Heart left ventricle (tissue), 16 donors: ENCODE measurements at regions not wholly inside any gene's neighbourhood (a gene's known extent, or its start where the extent isn't known, plus 50 kb on each side); places are given as distances from the start of the nearest gene placed in this dataset.

Experiments used
- ATAC-seq, 4 donors: fragments of 200-7000 bp; cut with Tn5 transposase; one replicate each; pipeline ENCODE4 v1.9.1; 2020 to 2022; ENCODE audit warnings: moderate library complexity in 4 of 4, mild to moderate bottlenecking in 3 of 4, moderate number of reproducible peaks in 1 of 4
- DNase-seq, 5 donors: peaks; one replicate each; pipeline ENCODE4 v3.0.0-alpha.2; 2020
- H3K27ac ChIP-seq, 12 donors: fragments of 200-600 bp; sonication (generic) in 4 of 12; one replicate each; pipeline versions ENCODE4 v1.5.0 to v1.8.0; 2016 to 2022; ENCODE audit warnings: mild to moderate bottlenecking in 2 of 12
- H3K27me3 ChIP-seq, 9 donors: fragments of 200-600 bp; sonication (generic) in 2 of 9; one replicate each; pipeline versions ENCODE4 v1.5.1 to v1.8.0; 2016 to 2022; ENCODE audit warnings: mild to moderate bottlenecking in 3 of 9
- H3K36me3 ChIP-seq, 9 donors: fragments of 200-600 bp; sonication (generic) in 2 of 9; one replicate each; pipeline versions ENCODE4 v1.5.0 to v1.8.0; 2018 to 2022; ENCODE audit warnings: mild to moderate bottlenecking in 2 of 9
- H3K4me1 ChIP-seq, 12 donors: fragments of 200-600 bp; sonication (generic) in 4 of 12; one replicate each; pipeline versions ENCODE4 v1.5.0 to v1.8.0; 2016 to 2022; ENCODE audit warnings: mild to moderate bottlenecking in 3 of 12
- H3K4me3 ChIP-seq, 12 donors: fragments of 200-600 bp; sonication (generic) in 4 of 12; one replicate each; pipeline versions ENCODE4 v1.5.0 to v1.8.0; 2017 to 2022; ENCODE audit warnings: mild to moderate bottlenecking in 9 of 12, moderate library complexity in 4 of 12
- H3K9me3 ChIP-seq, 12 donors: fragments of 200-600 bp; sonication (generic) in 4 of 12; one replicate each; pipeline versions ENCODE4 v1.5.0 to v1.8.0; 2016 to 2022; ENCODE audit warnings: mild to moderate bottlenecking in 1 of 12
- POLR2A ChIP-seq, 2 donors: fragments of 450-650 bp; IDR thresholded peaks; one replicate each; pipeline ENCODE4 v1.6.1; 2017; ENCODE audit warnings: antibody characterized with exemption in 2 of 2, mild to moderate bottlenecking in 2 of 2, moderate library complexity in 2 of 2
- WGBS, 4 donors: extraction: QIAGEN DNeasy Blood & Tissue Kit in 2 of 4; methylation state at CpG; one replicate each; pipeline versions ENCODE4 v1.1.5 to v1.1.7; 2013 to 2018; 5-methylcytosine and 5-hydroxymethylcytosine counted together
- intact Hi-C, 10 donors: fragments of 100-400 bp; cut with DNase I; formaldehyde crosslinking; loops; one replicate each; pipeline versions ENCODE4 v1.11.1 to v1.14.2; 2022
- TF ChIP-seq, protein P1 (sequence below), 12 donors: fragments of 200-600 bp; sonication (generic) in 4 of 12; IDR thresholded peaks; one replicate each; pipeline versions ENCODE4 v1.5.0 to v1.8.0; 2018 to 2022; ENCODE audit warnings: antibody characterized with exemption in 12 of 12, mild to moderate bottlenecking in 5 of 12
- donor health status: ischemic (EF 13 %, LVEDD 7.1; RV severe dilation, severe dysfunction).
- donor health status: healthy with polysubstance abuse.
- donor health status: DM: no; HTN: yes; CAD: no.
- donor health status: DM: no; HTN: no; CAD: no.
- donor health status: ischemic (EF 25% LVEDD 6.9; RV normal size, moderate dysfunction).
- donor health status: ischemic (EF 25% LVEDD 5.7; RV mildly dilated, moderate dysfunction).
- donor health status: healthy.
- donor health status: DM: yes; HTN: yes; CAD: no.
- donor health status: ischemic (EF 35%, LVEDD 5.7; RV mildly dilated, moderate dysfunction).
- donor health status: nonischemic (EF 11% LVEDD 7.7; RV severe dilation, severe dysfunction).
- donor health status: DM: yes; HTN: yes; CAD: no.
- donor health status: PGD.
- donor health status: ischemic (EF 29% LVEDD 5.4; RV normal size, mild dysfunction).
- donor health status: nonischemic (EF 23%, LVEDD 6.1; RV moderate dilation, normal function).

DNA sequence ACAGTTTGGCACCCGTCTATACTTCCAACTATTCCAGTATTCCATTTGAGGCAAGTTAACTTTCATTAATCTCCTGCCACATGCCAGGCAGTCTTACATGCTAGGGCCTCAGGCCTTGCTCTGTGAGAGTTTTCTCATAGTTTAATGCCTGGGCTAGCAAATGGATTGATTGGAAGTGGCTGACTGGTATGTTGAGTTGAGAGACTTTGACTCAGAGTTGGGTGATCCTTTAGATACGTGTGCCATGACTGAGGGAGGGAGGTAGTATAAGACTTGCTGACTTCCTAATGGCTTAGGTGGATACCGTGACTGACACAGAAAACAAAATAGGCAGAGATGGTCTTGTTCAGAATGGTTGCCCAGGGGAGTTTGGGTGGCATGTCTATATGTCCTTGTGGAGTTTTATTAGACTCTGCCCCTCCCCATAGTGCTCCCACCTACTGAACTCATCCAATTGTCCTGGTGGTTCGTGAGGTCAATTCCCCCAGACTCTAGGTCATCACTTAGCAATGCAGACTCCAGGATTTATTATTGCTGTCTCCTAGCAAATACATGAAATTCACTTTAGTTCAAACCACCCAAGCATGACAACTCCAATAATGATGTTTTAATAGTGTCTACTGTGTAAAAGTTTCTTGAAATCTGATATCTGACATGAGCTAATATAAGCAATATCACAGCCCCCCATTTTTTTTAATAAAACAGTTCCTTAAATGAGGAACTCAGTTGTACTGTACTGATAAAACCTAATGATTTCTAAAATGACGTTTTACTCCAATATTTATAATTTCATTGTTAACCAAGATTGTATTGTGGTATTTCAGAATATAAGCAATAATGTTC, 413.9 kb upstream of the MDFIC2 start:
- 86 to 92% (median 87%) methylated on average over 5 of the region's 5 CpGs for WGBS, 4 donors
- no peaks in the 10 kb centered on the region for H3K27me3 ChIP-seq
- no peak overlapping the region for H3K27ac ChIP-seq
- ATAC-seq (no peak), DNase-seq (no peak)
- TF ChIP-seq, protein P1, sequence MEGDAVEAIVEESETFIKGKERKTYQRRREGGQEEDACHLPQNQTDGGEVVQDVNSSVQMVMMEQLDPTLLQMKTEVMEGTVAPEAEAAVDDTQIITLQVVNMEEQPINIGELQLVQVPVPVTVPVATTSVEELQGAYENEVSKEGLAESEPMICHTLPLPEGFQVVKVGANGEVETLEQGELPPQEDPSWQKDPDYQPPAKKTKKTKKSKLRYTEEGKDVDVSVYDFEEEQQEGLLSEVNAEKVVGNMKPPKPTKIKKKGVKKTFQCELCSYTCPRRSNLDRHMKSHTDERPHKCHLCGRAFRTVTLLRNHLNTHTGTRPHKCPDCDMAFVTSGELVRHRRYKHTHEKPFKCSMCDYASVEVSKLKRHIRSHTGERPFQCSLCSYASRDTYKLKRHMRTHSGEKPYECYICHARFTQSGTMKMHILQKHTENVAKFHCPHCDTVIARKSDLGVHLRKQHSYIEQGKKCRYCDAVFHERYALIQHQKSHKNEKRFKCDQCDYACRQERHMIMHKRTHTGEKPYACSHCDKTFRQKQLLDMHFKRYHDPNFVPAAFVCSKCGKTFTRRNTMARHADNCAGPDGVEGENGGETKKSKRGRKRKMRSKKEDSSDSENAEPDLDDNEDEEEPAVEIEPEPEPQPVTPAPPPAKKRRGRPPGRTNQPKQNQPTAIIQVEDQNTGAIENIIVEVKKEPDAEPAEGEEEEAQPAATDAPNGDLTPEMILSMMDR (IDR thresholded peaks at IDR 0.05) = no peak
- H3K4me3 ChIP-seq = no peak overlapping the region
- intact Hi-C loops = loop anchor here in 1 of 10 donors (10.0 kb wide), 1 partner anchor 218 kb away; no protein-coding TSS in a partner anchor
- H3K36me3 ChIP-seq = no peaks in the 10 kb centered on the region
- H3K4me1 ChIP-seq = no peaks in the 10 kb centered on the region
- no peaks in the 10 kb centered on the region for H3K9me3 ChIP-seq

DNA sequence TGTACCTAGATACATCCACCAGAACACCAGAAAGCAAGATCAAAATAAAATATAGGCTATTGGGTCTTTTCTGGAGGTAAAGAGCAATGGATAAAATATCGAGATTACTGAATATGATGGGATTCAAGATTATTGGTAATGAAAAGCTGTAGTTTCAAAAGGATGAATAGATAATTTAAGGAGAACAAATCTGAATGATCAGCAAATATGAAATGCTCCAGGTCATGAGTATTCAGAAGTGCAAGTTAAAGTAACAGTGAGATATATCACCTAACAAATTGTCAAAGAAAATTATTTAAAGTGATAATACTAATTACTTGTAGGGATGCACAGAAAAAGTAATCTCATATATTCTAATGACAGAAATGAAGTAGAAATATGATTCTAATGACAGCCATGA, 409.6 kb upstream of the MDFIC2 start:
- intact Hi-C loops = loop anchor here in 1 of 10 donors (10.0 kb wide), 1 partner anchor 223 kb away; no protein-coding TSS in a partner anchor
- 90 to 98% (median 95%) methylated on average over 1 of the region's 1 CpG for WGBS, 4 donors
- peaks cover 0 to 1% (median 0%) of the 10 kb centered on the region in 12 donors for H3K4me1 ChIP-seq
- no peak for ATAC-seq
- no peaks in the 10 kb centered on the region for H3K36me3 ChIP-seq
- no peaks in the 10 kb centered on the region for H3K27me3 ChIP-seq
- TF ChIP-seq POLR2A (IDR thresholded peaks at IDR 0.05) = no peak
- TF ChIP-seq, protein P1 (IDR thresholded peaks at IDR 0.05) = no peak
- no peaks in the 10 kb centered on the region for H3K9me3 ChIP-seq
- no peak overlapping the region for H3K4me3 ChIP-seq
- H3K27ac ChIP-seq = no peak overlapping the region
- DNase-seq = no peak

DNA sequence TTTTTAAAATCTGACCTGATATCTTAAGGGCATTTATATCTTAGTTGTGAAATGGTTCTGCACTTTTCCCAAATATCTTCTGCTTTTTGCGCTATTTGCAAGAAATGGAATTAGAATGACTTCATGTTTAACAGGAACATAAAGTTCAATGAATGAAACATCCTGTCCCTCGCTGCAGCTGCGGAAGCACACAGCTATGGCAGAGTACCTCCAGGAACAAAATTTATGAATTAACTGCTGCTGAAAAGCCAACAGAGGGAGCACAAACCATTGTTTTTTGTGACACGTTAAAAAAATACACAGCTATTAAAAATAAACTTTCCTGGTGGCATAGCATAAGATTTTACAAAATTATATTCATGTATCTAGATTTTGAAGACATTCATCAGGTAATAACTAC, 404.4 kb upstream of the MDFIC2 start:
- DNase-seq = peak in 3 of 5 donors; percentile 15 to 34 (median 33)
- ATAC-seq = peak in 3 of 4 donors; percentile 62 to 78 (median 70)
- no peak overlapping the region for H3K27ac ChIP-seq

More for the DNA sequence above, 404.4 kb upstream of the MDFIC2 start:
- Histone ChIP-seq H3K4me1 (peaks cover 0 to 7% (median 0%) of the 10 kb centered on the region in 12 donors), H3K4me3 (no peak overlapping the region), H3K9me3 (peaks cover 0 to 21% (median 8%) of the 10 kb centered on the region in 12 donors), H3K27me3 (no peaks in the 10 kb centered on the region), H3K36me3 (no peaks in the 10 kb centered on the region)
- 20 to 30% (median 25%) methylated on average over 4 of the region's 4 CpGs for WGBS, 4 donors
- no peak for TF ChIP-seq POLR2A (IDR thresholded peaks at IDR 0.05)
- TF ChIP-seq, protein P1 (IDR thresholded peaks at IDR 0.05) = peak; percentile 32 to 74 (median 52)
- intact Hi-C loops = loop anchor here (2.0 to 10.0 kb wide), 15 partner anchors 258 to 938 kb away; partner anchors contain the start of gene FOXP1 (in 1 of the 10)
